ENCODE measurements at regions not wholly inside any gene's neighbourhood (a gene's known extent, or its start where the extent isn't known, plus 50 kb on each side); places are given as distances from the start of the nearest gene placed in this dataset.
A peak's percentile ranks its signal among the peaks of the same experiment; 100 is the strongest.

- H3K4me2 ChIP-seq (ENCODE audit: low read length), result no peak overlapping the region
- no peak overlapping the region for H2BK15ac ChIP-seq (replicated peaks; ENCODE audit: low read depth)
- no peak for DNase-seq
- H2BK120ac ChIP-seq (ENCODE audit: low read depth, low read length), result no peak overlapping the region
- no peak overlapping the region for H3K18ac ChIP-seq (ENCODE audit: low read length)
- H3K27ac ChIP-seq (ENCODE audit: low read depth, low read length), result no peak overlapping the region
- H3K36me3 ChIP-seq (ENCODE audit: control insufficient read depth, insufficient read depth, low read length), result no peaks in the 10 kb centered on the region
- H3K4ac ChIP-seq (ENCODE audit: low read depth, low read length), result no peak overlapping the region
- no peak overlapping the region for H2BK5ac ChIP-seq (ENCODE audit: low read length)
- no peaks in the 10 kb centered on the region for H3K4me1 ChIP-seq (ENCODE audit: control insufficient read depth, low read depth, low read length)
- no peak overlapping the region for H3K9ac ChIP-seq (ENCODE audit: low read length)
- H3K56ac ChIP-seq (ENCODE audit: low read length), result no peak overlapping the region
- no CpG with 5 or more reads among the region's 3 CpGs for WGBS (ENCODE audit: extremely low coverage, insufficient coverage, low lambda C conversion rate)
- no peaks in the 10 kb centered on the region for H3K27me3 ChIP-seq (ENCODE audit: insufficient read depth, low read length, poor library complexity)
- H3K79me1 ChIP-seq (ENCODE audit: low read length), result no peaks in the 10 kb centered on the region
- no peak overlapping the region for H3K4me3 ChIP-seq (ENCODE audit: low read length)
- H2AK5ac ChIP-seq (ENCODE audit: low read length), result no peak overlapping the region
- H3K79me2 ChIP-seq (ENCODE audit: control insufficient read depth, insufficient read depth, low read length), result no peaks in the 10 kb centered on the region
- no peak overlapping the region for H4K5ac ChIP-seq (ENCODE audit: low read length)
- no peak overlapping the region for H3K23ac ChIP-seq (ENCODE audit: low read length)
- H4K8ac ChIP-seq (ENCODE audit: low read depth, low read length), result no peak overlapping the region
These were observed 186.1 kb downstream of the ARL4A start for GRCh38 chr7:12873571-12873970.

DNA sequence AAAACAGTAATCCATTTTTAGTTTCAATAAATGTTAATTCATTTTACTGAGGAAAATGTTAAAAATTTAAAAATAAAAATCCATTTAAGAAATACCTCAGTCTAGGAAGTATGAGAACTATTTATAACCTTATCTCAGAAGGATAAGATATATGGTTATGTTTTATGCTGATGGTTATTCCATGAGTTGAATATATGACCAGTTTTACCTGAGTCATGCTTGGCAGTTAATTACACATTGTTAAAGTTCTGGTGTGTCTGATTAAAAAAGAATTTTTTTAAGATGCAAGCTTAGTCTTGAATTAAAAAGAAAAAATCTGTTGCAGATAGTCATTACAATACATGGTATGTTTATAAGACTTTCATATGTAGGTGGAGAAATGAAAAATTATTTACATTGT is 191.7 kb downstream of the ARL4A start:
- Histone ChIP-seq H2AK5ac (ENCODE audit: low read length) (no peak overlapping the region), H3K23ac (ENCODE audit: low read length) (no peak overlapping the region), H2BK120ac (ENCODE audit: low read depth, low read length) (no peak overlapping the region), H2BK5ac (ENCODE audit: low read length) (no peak overlapping the region), H2BK15ac (replicated peaks; ENCODE audit: low read depth) (no peak overlapping the region), H3K18ac (ENCODE audit: low read length) (no peak overlapping the region), H4K8ac (ENCODE audit: low read depth, low read length) (no peak overlapping the region), H3K4me2 (ENCODE audit: low read length) (no peak overlapping the region), H4K5ac (ENCODE audit: low read length) (no peak overlapping the region), H3K27me3 (ENCODE audit: insufficient read depth, low read length, poor library complexity) (no peaks in the 10 kb centered on the region), H3K4ac (ENCODE audit: low read depth, low read length) (no peak overlapping the region), H3K56ac (ENCODE audit: low read length) (no peak overlapping the region), H3K36me3 (ENCODE audit: control insufficient read depth, insufficient read depth, low read length) (no peaks in the 10 kb centered on the region), H3K4me3 (ENCODE audit: low read length) (no peak overlapping the region), H3K79me2 (ENCODE audit: control insufficient read depth, insufficient read depth, low read length) (no peaks in the 10 kb centered on the region), H3K79me1 (ENCODE audit: low read length) (no peaks in the 10 kb centered on the region), H3K4me1 (ENCODE audit: control insufficient read depth, low read depth, low read length) (no peaks in the 10 kb centered on the region), H3K9ac (ENCODE audit: low read length) (no peak overlapping the region), H3K27ac (ENCODE audit: low read depth, low read length) (no peak overlapping the region)
- no peak for DNase-seq

GRCh38 chr7:12881712-12882111 is 194.3 kb downstream of the ARL4A start:
- Histone ChIP-seq H3K4ac (ENCODE audit: low read depth, low read length) (no peak overlapping the region), H3K9ac (ENCODE audit: low read length) (no peak overlapping the region), H3K18ac (ENCODE audit: low read length) (no peak overlapping the region), H4K8ac (ENCODE audit: low read depth, low read length) (no peak overlapping the region), H3K4me3 (ENCODE audit: low read length) (no peak overlapping the region), H4K5ac (ENCODE audit: low read length) (no peak overlapping the region), H2BK5ac (ENCODE audit: low read length) (no peak overlapping the region), H3K27me3 (ENCODE audit: insufficient read depth, low read length, poor library complexity) (no peaks in the 10 kb centered on the region), H2BK15ac (replicated peaks; ENCODE audit: low read depth) (no peak overlapping the region), H2AK5ac (ENCODE audit: low read length) (no peak overlapping the region), H3K4me2 (ENCODE audit: low read length) (no peak overlapping the region), H2BK120ac (ENCODE audit: low read depth, low read length) (no peak overlapping the region), H3K27ac (ENCODE audit: low read depth, low read length) (no peak overlapping the region), H3K23ac (ENCODE audit: low read length) (no peak overlapping the region), H3K56ac (ENCODE audit: low read length) (no peak overlapping the region), H3K79me2 (ENCODE audit: control insufficient read depth, insufficient read depth, low read length) (no peaks in the 10 kb centered on the region), H3K36me3 (ENCODE audit: control insufficient read depth, insufficient read depth, low read length) (no peaks in the 10 kb centered on the region), H3K4me1 (ENCODE audit: control insufficient read depth, low read depth, low read length) (no peaks in the 10 kb centered on the region), H3K79me1 (ENCODE audit: low read length) (no peaks in the 10 kb centered on the region)
- WGBS (ENCODE audit: extremely low coverage, insufficient coverage, low lambda C conversion rate), result 100% methylated on average over 2 of the region's 2 CpGs
- no peak for DNase-seq

DNA sequence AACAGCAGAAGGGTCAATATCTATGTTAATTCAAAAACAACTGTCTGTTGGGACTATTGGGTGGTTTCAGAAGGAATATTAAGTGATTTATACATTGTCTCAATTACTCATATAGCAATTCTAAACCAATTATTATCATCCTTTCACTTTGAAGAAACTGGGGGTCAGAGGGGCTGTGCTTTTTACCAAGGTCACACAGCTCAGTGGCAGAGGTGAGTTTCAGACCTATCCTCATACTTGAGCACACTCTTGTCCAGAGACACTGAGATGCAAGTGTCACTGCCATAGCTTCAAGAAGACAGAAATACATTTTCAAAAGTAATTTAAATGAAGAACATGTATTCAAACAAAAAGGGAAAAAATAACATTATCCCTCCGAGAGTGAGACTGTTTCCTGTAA is 195.3 kb downstream of the ARL4A start:
- DNase-seq, result no peak
- no CpG with 5 or more reads among the region's 1 CpG for WGBS (ENCODE audit: extremely low coverage, insufficient coverage, low lambda C conversion rate)
- Histone ChIP-seq H2BK120ac (ENCODE audit: low read depth, low read length) (no peak overlapping the region), H4K5ac (ENCODE audit: low read length) (no peak overlapping the region), H3K4me1 (ENCODE audit: control insufficient read depth, low read depth, low read length) (no peaks in the 10 kb centered on the region), H3K79me1 (ENCODE audit: low read length) (no peaks in the 10 kb centered on the region), H4K8ac (ENCODE audit: low read depth, low read length) (no peak overlapping the region), H3K27me3 (ENCODE audit: insufficient read depth, low read length, poor library complexity) (no peaks in the 10 kb centered on the region), H2BK5ac (ENCODE audit: low read length) (no peak overlapping the region), H3K4me2 (ENCODE audit: low read length) (no peak overlapping the region), H3K18ac (ENCODE audit: low read length) (no peak overlapping the region), H2BK15ac (replicated peaks; ENCODE audit: low read depth) (no peak overlapping the region), H3K4ac (ENCODE audit: low read depth, low read length) (no peak overlapping the region), H3K23ac (ENCODE audit: low read length) (no peak overlapping the region), H3K27ac (ENCODE audit: low read depth, low read length) (no peak overlapping the region), H3K9ac (ENCODE audit: low read length) (no peak overlapping the region), H3K36me3 (ENCODE audit: control insufficient read depth, insufficient read depth, low read length) (no peaks in the 10 kb centered on the region), H3K79me2 (ENCODE audit: control insufficient read depth, insufficient read depth, low read length) (no peaks in the 10 kb centered on the region), H2AK5ac (ENCODE audit: low read length) (no peak overlapping the region), H3K4me3 (ENCODE audit: low read length) (no peak overlapping the region), H3K56ac (ENCODE audit: low read length) (no peak overlapping the region)

- no CpG with 5 or more reads among the region's 1 CpG for WGBS (ENCODE audit: extremely low coverage, insufficient coverage, low lambda C conversion rate)
- H3K23ac ChIP-seq (ENCODE audit: low read length), result no peak overlapping the region
- H3K79me2 ChIP-seq (ENCODE audit: control insufficient read depth, insufficient read depth, low read length), result no peaks in the 10 kb centered on the region
- no peak for DNase-seq
- H3K79me1 ChIP-seq (ENCODE audit: low read length), result no peaks in the 10 kb centered on the region
- H3K4me3 ChIP-seq (ENCODE audit: low read length), result no peak overlapping the region
- no peak overlapping the region for H2BK15ac ChIP-seq (replicated peaks; ENCODE audit: low read depth)
- H2BK120ac ChIP-seq (ENCODE audit: low read depth, low read length), result no peak overlapping the region
- H3K56ac ChIP-seq (ENCODE audit: low read length), result no peak overlapping the region
- H3K27ac ChIP-seq (ENCODE audit: low read depth, low read length), result no peak overlapping the region
- no peak overlapping the region for H4K8ac ChIP-seq (ENCODE audit: low read depth, low read length)
- no peak overlapping the region for H3K4me2 ChIP-seq (ENCODE audit: low read length)
- no peaks in the 10 kb centered on the region for H3K27me3 ChIP-seq (ENCODE audit: insufficient read depth, low read length, poor library complexity)
- no peaks in the 10 kb centered on the region for H3K36me3 ChIP-seq (ENCODE audit: control insufficient read depth, insufficient read depth, low read length)
- no peak overlapping the region for H3K18ac ChIP-seq (ENCODE audit: low read length)
- no peaks in the 10 kb centered on the region for H3K4me1 ChIP-seq (ENCODE audit: control insufficient read depth, low read depth, low read length)
- no peak overlapping the region for H2AK5ac ChIP-seq (ENCODE audit: low read length)
- H3K4ac ChIP-seq (ENCODE audit: low read depth, low read length), result no peak overlapping the region
- no peak overlapping the region for H2BK5ac ChIP-seq (ENCODE audit: low read length)
- no peak overlapping the region for H4K5ac ChIP-seq (ENCODE audit: low read length)
- no peak overlapping the region for H3K9ac ChIP-seq (ENCODE audit: low read length)
These were observed 196.6 kb downstream of the ARL4A start for GRCh38 chr7:12884033-12884432.

GRCh38 chr7:12884856-12885440 is 197.5 kb downstream of the ARL4A start:
- no peak overlapping the region for H3K4ac ChIP-seq (ENCODE audit: low read depth, low read length)
- no CpG with 5 or more reads among the region's 3 CpGs for whole genome bisulfite sequencing (ENCODE audit: extremely low coverage, insufficient coverage, low lambda C conversion rate)
- no peak overlapping the region for H2BK5ac ChIP-seq (ENCODE audit: low read length)

More at GRCh38 chr7:12884856-12885440, 197.5 kb downstream of the ARL4A start:
- H3K79me2 ChIP-seq (ENCODE audit: control insufficient read depth, insufficient read depth, low read length), result no peaks in the 10 kb centered on the region
- no peaks in the 10 kb centered on the region for H3K36me3 ChIP-seq (ENCODE audit: control insufficient read depth, insufficient read depth, low read length)
- no peaks in the 10 kb centered on the region for H3K27me3 ChIP-seq (ENCODE audit: insufficient read depth, low read length, poor library complexity)
- H2BK15ac ChIP-seq (replicated peaks; ENCODE audit: low read depth), result no peak overlapping the region
- no peak overlapping the region for H4K5ac ChIP-seq (ENCODE audit: low read length)
- peak; percentile 4 for DNase-seq
- no peak overlapping the region for H3K56ac ChIP-seq (ENCODE audit: low read length)
- H2BK120ac ChIP-seq (ENCODE audit: low read depth, low read length), result no peak overlapping the region
- H3K27ac ChIP-seq (ENCODE audit: low read depth, low read length), result no peak overlapping the region
- H3K4me1 ChIP-seq (ENCODE audit: control insufficient read depth, low read depth, low read length), result no peaks in the 10 kb centered on the region
- no peak overlapping the region for H3K4me3 ChIP-seq (ENCODE audit: low read length)
- no peaks in the 10 kb centered on the region for H3K79me1 ChIP-seq (ENCODE audit: low read length)
- H3K4me2 ChIP-seq (ENCODE audit: low read length), result no peak overlapping the region
- no peak overlapping the region for H2AK5ac ChIP-seq (ENCODE audit: low read length)
- H4K8ac ChIP-seq (ENCODE audit: low read depth, low read length), result no peak overlapping the region
- H3K18ac ChIP-seq (ENCODE audit: low read length), result no peak overlapping the region
- no peak overlapping the region for H3K9ac ChIP-seq (ENCODE audit: low read length)
- H3K23ac ChIP-seq (ENCODE audit: low read length), result no peak overlapping the region

All from mesendoderm (in vitro differentiated cells).